GM12878 (cell line): ENCODE measurements at regions not wholly inside any gene's neighbourhood (a gene's known extent, or its start where the extent isn't known, plus 50 kb on each side); places are given as distances from the start of the nearest gene placed in this dataset.

Source experiments
- ATF2 ChIP-seq: IDR thresholded peaks from 2 replicates; pipeline ENCODE4 v1.6.1; 2012; ENCODE audit warnings: low read length, inconsistent platforms
- BACH1 ChIP-seq: fragments of 450-650 bp; IDR thresholded peaks from 2 replicates; pipeline ENCODE4 v1.6.1; 2017; ENCODE audit warnings: mild to moderate bottlenecking, borderline replicate concordance
- CTCF ChIP-seq, 3 experiments: IDR thresholded peaks in 2 of 3; conservative IDR thresholded peaks in 1 of 3; 2 replicates each; pipeline ENCODE4 v1.5.1; 2011; ENCODE audit warnings: low read depth in 3 of 3, low read length in 3 of 3, mild to moderate bottlenecking in 3 of 3, control low read depth in 2 of 3, moderate library complexity in 2 of 3, inconsistent platforms in 1 of 3, mixed read lengths in 1 of 3; ENCODE audit not compliant: control insufficient read depth in 2 of 3, insufficient read depth in 1 of 3; ENCODE audit errors: extremely low read depth in 1 of 3
- IRF4 ChIP-seq: IDR thresholded peaks from 2 replicates; pipeline ENCODE4 v1.6.1; 2011; ENCODE audit warnings: low read depth, low read length
- LARP7 ChIP-seq: fragments of 450-650 bp; IDR thresholded peaks from 2 replicates; pipeline ENCODE4 v1.6.1; 2017; ENCODE audit warnings: mild to moderate bottlenecking
- PBX3 ChIP-seq: IDR thresholded peaks from 2 replicates; pipeline ENCODE4 v1.6.1; 2011; ENCODE audit warnings: mild to moderate bottlenecking, low read depth, low read length, moderate library complexity; ENCODE audit not compliant: insufficient replicate concordance
- POLR2AphosphoS2 ChIP-seq: IDR thresholded peaks from 2 replicates; pipeline ENCODE4 v1.6.1; 2011; ENCODE audit warnings: low read depth, mild to moderate bottlenecking, low read length, improper control_type of control experiment, moderate library complexity
- TCF7 ChIP-seq: IDR thresholded peaks from 2 replicates; pipeline ENCODE4 v1.6.1; 2014; ENCODE audit warnings: antibody characterized with exemption, borderline replicate concordance
- USF2 ChIP-seq: IDR thresholded peaks from 2 replicates; pipeline ENCODE4 v1.6.1; 2011; ENCODE audit warnings: low read depth, low read length, improper control_type of control experiment, borderline replicate concordance
- ZNF24 ChIP-seq: fragments of 450-650 bp; IDR thresholded peaks from 2 replicates; pipeline ENCODE4 v1.6.1; 2017; ENCODE audit warnings: antibody characterized with exemption, mild to moderate bottlenecking

- TF ChIP-seq LARP7 (no peak), ZNF24 (no peak), BACH1 (no peak), POLR2AphosphoS2 (no peak), CTCF (IDR thresholded peaks at IDR 0.05 in 2 of 3, conservative IDR thresholded peaks at IDR 0.05 in 1 of 3; ENCODE audit: control insufficient read depth in 2 of 3, extremely low read depth in 1 of 3, insufficient read depth in 1 of 3, low read depth in 3 of 3, low read length in 3 of 3) (no peak), USF2 (no peak), TCF7 (no peak), IRF4 (no peak), PBX3 (no peak), ATF2 (no peak)
These were observed 1184.4 kb upstream of the PABPC4L start for GRCh38 chr4:135385830-135386581.
